Spleen (tissue), 11 donors: ENCODE measurements at regions not wholly inside any gene's neighbourhood (a gene's known extent, or its start where the extent isn't known, plus 50 kb on each side); places are given as distances from the start of the nearest gene placed in this dataset.

Experiments used
- DNase-seq: peaks from one replicate; pipeline ENCODE4 v3.0.0-alpha.2; 2020
- H3K27ac ChIP-seq, 8 donors: fragments of 200-600 bp; sonication (generic) in 7 of 8; 1 replicate in 4 of 8; 2 replicates in 4 of 8; pipeline versions ENCODE4 v1.5.0 to v1.8.0; 2016 to 2021; ENCODE audit warnings: inconsistent platforms in 4 of 8, mild to moderate bottlenecking in 4 of 8, moderate library complexity in 1 of 8
- H3K27me3 ChIP-seq, 7 donors: fragments of 200-600 bp; sonication (generic) in 6 of 7; replicated peaks in 1 of 7; 1 replicate in 4 of 7; 2 replicates in 3 of 7; pipeline versions ENCODE4 v1.5.0 to v1.8.0; 2016 to 2021; ENCODE audit warnings: inconsistent platforms in 3 of 7, mild to moderate bottlenecking in 1 of 7
- H3K36me3 ChIP-seq, 6 donors: fragments of 200-600 bp; sonication (generic) in 5 of 6; 1 replicate in 4 of 6; 2 replicates in 2 of 6; pipeline versions ENCODE4 v1.5.0 to v1.8.0; 2016 to 2021; ENCODE audit warnings: inconsistent platforms in 2 of 6
- H3K4me1 ChIP-seq, 6 donors: fragments of 200-600 bp; sonication (generic) in 5 of 6; 1 replicate in 3 of 6; 2 replicates in 3 of 6; pipeline versions ENCODE4 v1.5.0 to v1.8.0; 2016 to 2021; ENCODE audit warnings: inconsistent platforms in 3 of 6
- H3K4me3 ChIP-seq, 8 donors: fragments of 200-600 bp; sonication (generic) in 7 of 8; 1 replicate in 4 of 8; 2 replicates in 4 of 8; pipeline versions ENCODE4 v1.5.0 to v1.8.0; 2016 to 2021; ENCODE audit warnings: inconsistent platforms in 4 of 8, mild to moderate bottlenecking in 4 of 8, moderate library complexity in 2 of 8
- H3K9me3 ChIP-seq, 8 donors: fragments of 200-600 bp; sonication (generic) in 7 of 8; 1 replicate in 4 of 8; 2 replicates in 4 of 8; pipeline versions ENCODE4 v1.5.0 to v1.8.0; 2016 to 2021; ENCODE audit warnings: inconsistent platforms in 4 of 8
- CTCF ChIP-seq, 11 experiments: fragments of 200-600 bp in 7 of 11; fragments of 450-650 bp in 4 of 11; sonication (generic) in 4 of 11; IDR thresholded peaks in 8 of 11; conservative IDR thresholded peaks in 3 of 11; 1 replicate in 7 of 11; 2 replicates in 4 of 11; pipeline versions ENCODE4 v1.4.0 to v1.8.0; 2016 to 2021; ENCODE audit warnings: antibody characterized with exemption in 11 of 11, inconsistent platforms in 4 of 11, mild to moderate bottlenecking in 1 of 11
- POLR2A ChIP-seq, 3 donors: fragments of 450-650 bp; IDR thresholded peaks; one replicate each; pipeline ENCODE4 v1.5.1; 2017; ENCODE audit warnings: antibody characterized with exemption in 3 of 3, mild to moderate bottlenecking in 1 of 3
- POLR2AphosphoS5 ChIP-seq, 3 donors: sonication (generic); formaldehyde crosslinking; IDR thresholded peaks; one replicate each; pipeline ENCODE4 v1.5.1; 2017; ENCODE audit warnings: antibody characterized with exemption in 3 of 3
- WGBS, 5 donors: extraction: QIAGEN DNeasy Blood & Tissue Kit in 3 of 5; methylation state at CpG; one replicate each; pipeline versions ENCODE4 v1.1.5 to v1.1.7; 2013 to 2018; 5-methylcytosine and 5-hydroxymethylcytosine counted together
- intact Hi-C: fragments of 100-400 bp; cut with DNase I; formaldehyde crosslinking; loops from one replicate; pipeline ENCODE4 v1.15.0; 2023; ENCODE audit warnings: low total_unique reads
- donor health status: healthy with polysubstance abuse.
- donor health status: DM: no; HTN: no; CAD: no; lungs with moderate emphysema.
- donor health status: DM: no; HTN: no; CAD: no.
- donor health status: Bipolar disorder and iron deficiency.
- donor health status: healthy.
- donor health status: DM: no; HTN: no; CAD: no.
- donor health status: DM: yes; HTN: yes; CAD: no.

GRCh38 chr1:116278541-116278866 is 94.5 kb upstream of the ATP1A1 start:
- no peaks in the 10 kb centered on the region for H3K36me3 ChIP-seq
- no peak overlapping the region for H3K27ac ChIP-seq
- peaks cover 0 to 11% (median 0%) of the 10 kb centered on the region in 8 donors for H3K9me3 ChIP-seq
- no peak for DNase-seq
- peaks cover 0 to 4% (median 0%) of the 10 kb centered on the region in 7 donors for H3K27me3 ChIP-seq
- no peaks in the 10 kb centered on the region for H3K4me1 ChIP-seq
- TF ChIP-seq POLR2AphosphoS5 (IDR thresholded peaks at IDR 0.05), result no peak
- TF ChIP-seq POLR2A (IDR thresholded peaks at IDR 0.05), result no peak
- TF ChIP-seq CTCF (IDR thresholded peaks at IDR 0.05 in 8 of 11, conservative IDR thresholded peaks at IDR 0.05 in 3 of 11), result no peak
- intact Hi-C loops, result no loop called here
- no peak overlapping the region for H3K4me3 ChIP-seq
- 86 to 94% (median 94%) methylated on average over 6 of the region's 6 CpGs for WGBS, 5 donors

GRCh38 chr1:116279715-116280114 is 93.3 kb upstream of the ATP1A1 start:
- WGBS, 5 donors, result 73 to 87% (median 82%) methylated on average over 3 of the region's 3 CpGs
- Histone ChIP-seq H3K36me3 (no peaks in the 10 kb centered on the region), H3K27me3 (peaks cover 0 to 4% (median 0%) of the 10 kb centered on the region in 7 donors), H3K4me1 (no peaks in the 10 kb centered on the region), H3K4me3 (no peak overlapping the region), H3K27ac (no peak overlapping the region), H3K9me3 (peaks cover 0 to 11% (median 0%) of the 10 kb centered on the region in 8 donors)
- TF ChIP-seq POLR2AphosphoS5 (IDR thresholded peaks at IDR 0.05) (no peak), POLR2A (IDR thresholded peaks at IDR 0.05) (no peak), CTCF (IDR thresholded peaks at IDR 0.05 in 8 of 11, conservative IDR thresholded peaks at IDR 0.05 in 3 of 11) (no peak)
- DNase-seq, result no peak
- intact Hi-C loops, result no loop called here

- no peak for DNase-seq
- Histone ChIP-seq H3K9me3 (peaks cover 0 to 11% (median 0%) of the 10 kb centered on the region in 8 donors), H3K36me3 (no peaks in the 10 kb centered on the region), H3K4me3 (no peak overlapping the region), H3K27ac (no peak overlapping the region), H3K4me1 (no peaks in the 10 kb centered on the region), H3K27me3 (no peaks in the 10 kb centered on the region)
- TF ChIP-seq POLR2A (IDR thresholded peaks at IDR 0.05) (no peak), POLR2AphosphoS5 (IDR thresholded peaks at IDR 0.05) (no peak), CTCF (IDR thresholded peaks at IDR 0.05 in 8 of 11, conservative IDR thresholded peaks at IDR 0.05 in 3 of 11) (no peak)
- 90 to 97% (median 93%) methylated on average over 5 of the region's 5 CpGs for WGBS, 5 donors
- intact Hi-C loops, result no loop called here
Measured at GRCh38 chr1:116284819-116285390, 88.1 kb upstream of the ATP1A1 start.

GRCh38 chr1:116286541-116286971 is 86.5 kb upstream of the ATP1A1 start:
- Histone ChIP-seq H3K27me3 (no peaks in the 10 kb centered on the region), H3K27ac (no peak overlapping the region), H3K36me3 (no peaks in the 10 kb centered on the region), H3K4me1 (no peaks in the 10 kb centered on the region), H3K4me3 (no peak overlapping the region), H3K9me3 (peaks cover 0 to 9% (median 0%) of the 10 kb centered on the region in 8 donors)
- whole genome bisulfite sequencing, 5 donors, result 40 to 84% (median 76%) methylated on average over 1 of the region's 1 CpG
- TF ChIP-seq CTCF (IDR thresholded peaks at IDR 0.05 in 8 of 11, conservative IDR thresholded peaks at IDR 0.05 in 3 of 11) (no peak), POLR2AphosphoS5 (IDR thresholded peaks at IDR 0.05) (no peak), POLR2A (IDR thresholded peaks at IDR 0.05) (no peak)
- DNase-seq, result no peak
- intact Hi-C loops, result no loop called here
